IMR-90 (cell line): ENCODE measurements at regions not wholly inside any gene's neighbourhood (a gene's known extent, or its start where the extent isn't known, plus 50 kb on each side); places are given as distances from the start of the nearest gene placed in this dataset.

ENCODE experiments used
- ATAC-seq: fragments of 200-7000 bp; cut with Tn5 transposase; 2 replicates; pipeline ENCODE4 v1.9.1; 2020; ENCODE audit warnings: low read depth, mild to moderate bottlenecking, moderate library complexity
- BruUV-seq: library from RNA; stranded (reverse); fragments of 400-500 nt; replicated peaks from 2 replicates; lab custom pipeline; 2021; lab: Mats Ljungman, UMichigan
- CTCF ChIA-PET: fragments of 300-600 bp; formaldehyde crosslinking; extraction: SDS; loops from one replicate; lab custom pipeline; 2021; ENCODE audit warnings: antibody characterized with exemption; lab: Yijun Ruan, JAX
- POLR2A ChIA-PET: fragments of 300-600 bp; sonication (Branson Sonifier 250); formaldehyde crosslinking; loops from one replicate; lab custom pipeline; 2022; ENCODE audit warnings: antibody characterized with exemption; ENCODE audit not compliant: unreplicated experiment; lab: Charles Lee
- DNase-seq: peaks from one replicate; pipeline ENCODE4 v3.0.0; 2013
- H2AFZ ChIP-seq: replicated peaks from 2 replicates; pipeline ENCODE3; 2013; ENCODE audit warnings: low read length, mild to moderate bottlenecking; ENCODE audit not compliant: poor library complexity
- H2AK5ac ChIP-seq: 2 replicates; pipeline ENCODE4 v1.6.1; 2013; ENCODE audit warnings: low read depth, low read length, inconsistent platforms
- H2AK9ac ChIP-seq: replicated peaks from 2 replicates; pipeline ENCODE3; 2013; ENCODE audit warnings: mild to moderate bottlenecking, low read depth, low read length, moderate library complexity; ENCODE audit not compliant: poor library complexity
- H2BK120ac ChIP-seq: 2 replicates; pipeline ENCODE4 v1.6.1; 2013; ENCODE audit warnings: low read depth, low read length, inconsistent platforms
- H2BK15ac ChIP-seq: 3 replicates; pipeline ENCODE4 v1.6.1; 2013; ENCODE audit warnings: low read depth, low read length, inconsistent platforms
- H2BK20ac ChIP-seq: 2 replicates; pipeline ENCODE4 v1.6.1; 2013; ENCODE audit warnings: low read depth, mild to moderate bottlenecking, inconsistent platforms, low read length, moderate library complexity
- H2BK5ac ChIP-seq: 2 replicates; pipeline ENCODE4 v1.6.1; 2013; ENCODE audit warnings: mild to moderate bottlenecking, low read depth, low read length, inconsistent platforms; ENCODE audit not compliant: poor library complexity, severe bottlenecking
- H3K14ac ChIP-seq: replicated peaks from 2 replicates; pipeline ENCODE4 v1.6.1; 2013; ENCODE audit warnings: low read depth, low read length, inconsistent platforms
- H3K18ac ChIP-seq: 2 replicates; pipeline ENCODE4 v1.6.1; 2013; ENCODE audit warnings: low read depth, low read length, control low read depth
- H3K23ac ChIP-seq: 2 replicates; pipeline ENCODE4 v1.6.1; 2013; ENCODE audit warnings: low read depth, low read length, inconsistent platforms
- H3K27ac ChIP-seq: 2 replicates; pipeline ENCODE4 v1.5.1; 2013; ENCODE audit warnings: mild to moderate bottlenecking, control low read depth, low read length; ENCODE audit not compliant: insufficient read depth
- H3K27me3 ChIP-seq: 2 replicates; pipeline ENCODE4 v1.6.1; 2013; ENCODE audit warnings: low read length; ENCODE audit not compliant: control insufficient read depth, insufficient read depth
- H3K36me3 ChIP-seq: 2 replicates; pipeline ENCODE4 v1.6.1; 2013; ENCODE audit warnings: low read length, mixed read lengths; ENCODE audit not compliant: control insufficient read depth, insufficient read depth
- H3K4ac ChIP-seq: 2 replicates; pipeline ENCODE4 v1.6.1; 2013; ENCODE audit warnings: low read depth, low read length, inconsistent platforms
- H3K4me1 ChIP-seq: 2 replicates; pipeline ENCODE4 v1.6.1; 2013; ENCODE audit warnings: low read length, mixed read lengths; ENCODE audit not compliant: control insufficient read depth, insufficient read depth
- H3K4me2 ChIP-seq: 2 replicates; pipeline ENCODE4 v1.6.1; 2013; ENCODE audit warnings: low read depth, mild to moderate bottlenecking, control low read depth, low read length, moderate library complexity
- H3K4me3 ChIP-seq: 2 replicates; pipeline ENCODE4 v1.5.1; 2013; ENCODE audit warnings: low read depth, mild to moderate bottlenecking, control low read depth, low read length, moderate library complexity; ENCODE audit not compliant: insufficient read depth
- H3K56ac ChIP-seq: 2 replicates; pipeline ENCODE4 v1.6.1; 2013; ENCODE audit warnings: low read length, inconsistent platforms; ENCODE audit not compliant: insufficient read depth; ENCODE audit errors: extremely low read depth
- H3K79me1 ChIP-seq, 2 experiments: 2 replicates each; pipeline ENCODE4 v1.6.1; 2013; ENCODE audit warnings: low read length in 2 of 2, inconsistent platforms in 1 of 2, low read depth in 1 of 2
- H3K9ac ChIP-seq: 2 replicates; pipeline ENCODE4 v1.6.1; 2013; ENCODE audit warnings: low read depth, low read length, control low read depth
- H3K9me1 ChIP-seq: 2 replicates; pipeline ENCODE4 v1.6.1; 2013; ENCODE audit warnings: low read length, inconsistent platforms; ENCODE audit not compliant: insufficient read depth
- H3K9me3 ChIP-seq: 2 replicates; pipeline ENCODE4 v1.6.1; 2013; ENCODE audit warnings: low read length; ENCODE audit not compliant: control insufficient read depth, insufficient read depth
- H4K20me1 ChIP-seq: 2 replicates; pipeline ENCODE4 v1.6.1; 2013; ENCODE audit warnings: low read length, inconsistent platforms; ENCODE audit not compliant: insufficient read depth
- H4K5ac ChIP-seq: 2 replicates; pipeline ENCODE4 v1.6.1; 2013; ENCODE audit warnings: mild to moderate bottlenecking, low read depth, low read length, control low read depth
- H4K8ac ChIP-seq, 2 experiments: 2 replicates each; pipeline ENCODE4 v1.6.1; 2013; ENCODE audit warnings: low read depth in 2 of 2, low read length in 2 of 2, control low read depth in 1 of 2, inconsistent platforms in 1 of 2
- H4K91ac ChIP-seq: 2 replicates; pipeline ENCODE4 v1.6.1; 2013; ENCODE audit warnings: low read depth, low read length, inconsistent platforms; ENCODE audit not compliant: insufficient read depth
- BHLHE40 ChIP-seq: fragments of 150-350 bp; IDR thresholded peaks from 2 replicates; pipeline ENCODE4 v1.6.1; 2016; ENCODE audit warnings: mild to moderate bottlenecking, low read depth, low read length
- CEBPB ChIP-seq: IDR thresholded peaks from 2 replicates; pipeline ENCODE4 v1.6.1; 2012; ENCODE audit warnings: low read depth, low read length, improper control_type of control experiment
- CHD1 ChIP-seq: IDR thresholded peaks from 2 replicates; pipeline ENCODE4 v1.6.1; 2012; ENCODE audit warnings: low read depth, low read length, improper control_type of control experiment
- FOS ChIP-seq: fragments of 150-350 bp; IDR thresholded peaks from 2 replicates; pipeline ENCODE4 v1.6.1; 2016; ENCODE audit warnings: low read depth, low read length
- MAFK ChIP-seq: IDR thresholded peaks from 2 replicates; pipeline ENCODE4 v1.6.1; 2012; ENCODE audit warnings: low read depth, low read length, improper control_type of control experiment
- MAZ ChIP-seq: IDR thresholded peaks from 2 replicates; pipeline ENCODE4 v1.6.1; 2012; ENCODE audit warnings: low read depth, mild to moderate bottlenecking, low read length, improper control_type of control experiment, moderate library complexity, borderline replicate concordance
- MXI1 ChIP-seq: IDR thresholded peaks from 2 replicates; pipeline ENCODE4 v1.6.1; 2012; ENCODE audit warnings: low read depth, mild to moderate bottlenecking, low read length, moderate library complexity, borderline replicate concordance
- NFE2L2 ChIP-seq: fragments of 150-350 bp; IDR thresholded peaks from 2 replicates; pipeline ENCODE4 v1.6.1; 2016; ENCODE audit warnings: low read depth, mild to moderate bottlenecking, low read length
- POLR2A ChIP-seq: IDR thresholded peaks from 2 replicates; pipeline ENCODE4 v1.6.1; 2012; ENCODE audit warnings: mild to moderate bottlenecking, low read depth, low read length
- RAD21 ChIP-seq: IDR thresholded peaks from 2 replicates; pipeline ENCODE4 v1.6.1; 2012; ENCODE audit warnings: low read length, improper control_type of control experiment
- RCOR1 ChIP-seq: IDR thresholded peaks from 2 replicates; pipeline ENCODE4 v1.6.1; 2012; ENCODE audit warnings: mild to moderate bottlenecking, low read length, improper control_type of control experiment; ENCODE audit not compliant: insufficient replicate concordance
- RFX5 ChIP-seq: IDR thresholded peaks from 2 replicates; pipeline ENCODE4 v1.8.0; 2012; ENCODE audit warnings: low read depth, mild to moderate bottlenecking, low read length, moderate library complexity
- SMC3 ChIP-seq: fragments of 150-350 bp; IDR thresholded peaks from 2 replicates; pipeline ENCODE4 v1.6.1; 2016; ENCODE audit warnings: low read depth, mild to moderate bottlenecking, antibody characterized with exemption, low read length, moderate library complexity
- WGBS, 2 experiments: methylation state at CpG; one replicate each; pipeline versions ENCODE4 v1.1.5 to v1.1.7; 2013; ENCODE audit warnings: missing lambda C conversion rate in 2 of 2; ENCODE audit not compliant: insufficient read length in 1 of 2; ENCODE audit errors: extremely low coverage in 2 of 2; 5-methylcytosine and 5-hydroxymethylcytosine counted together
- dilution Hi-C: fragments of 300-500 bp; cut with HindIII; formaldehyde crosslinking; loops from one replicate; pipeline ENCODE4 v1.14.3; 2018; ENCODE audit warnings: low sequenced_read_pairs; ENCODE audit not compliant: unreplicated experiment
- in situ Hi-C: fragments of 300-500 bp; cut with MboI; formaldehyde crosslinking; loops from 3 replicates; pipeline ENCODE4 v1.14.3; 2019; ENCODE audit warnings: low sequenced_read_pairs, inconsistent platforms, mixed read lengths
- intact Hi-C: fragments of 100-400 bp; cut with micrococcal nuclease; formaldehyde crosslinking; loops from 2 replicates; pipeline ENCODE4 v1.10.0; 2022
- TF ChIP-seq, protein P1 (sequence below): conservative IDR thresholded peaks from 2 replicates; pipeline ENCODE4 v1.5.1; 2012; ENCODE audit warnings: mild to moderate bottlenecking, low read depth, low read length, improper control_type of control experiment
- TF ChIP-seq, protein P2 (sequence below): fragments of 150-350 bp; IDR thresholded peaks from 2 replicates; pipeline ENCODE4 v1.6.1; 2017; ENCODE audit warnings: mild to moderate bottlenecking, antibody characterized with exemption, low read length, low read depth
- TF ChIP-seq, protein P3 (sequence below): fragments of 150-350 bp; IDR thresholded peaks from 2 replicates; pipeline ENCODE4 v1.6.1; 2016; ENCODE audit warnings: low read depth, mild to moderate bottlenecking, low read length, moderate library complexity, borderline replicate concordance

DNA sequence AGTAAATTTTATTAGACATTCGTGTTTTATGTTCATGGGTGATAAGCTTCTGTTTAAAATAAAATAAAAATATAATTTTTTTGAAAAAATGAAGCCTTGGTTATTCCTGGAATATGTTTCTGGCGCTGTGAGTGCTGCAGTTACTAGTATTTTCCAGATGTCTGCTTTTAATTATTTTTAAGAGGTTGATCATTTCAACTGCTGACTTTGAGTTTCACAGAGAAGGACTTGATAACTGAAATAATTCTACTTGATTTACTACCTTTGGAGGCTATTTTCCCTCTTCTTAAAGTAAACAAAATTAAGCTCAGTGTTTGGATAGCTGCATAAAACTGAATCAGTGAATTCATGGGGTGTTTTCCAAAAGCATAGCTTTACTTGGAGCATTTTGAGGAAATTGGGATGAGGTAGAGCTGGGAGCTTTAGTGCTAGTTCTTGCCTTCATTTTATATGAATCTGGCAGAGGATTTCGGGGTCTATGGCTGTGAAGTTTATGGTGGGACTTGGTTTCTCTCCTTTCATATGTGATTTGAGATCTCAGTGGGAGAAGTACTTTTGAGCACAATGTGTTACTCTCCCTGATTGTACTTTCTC is 666.5 kb downstream of the DCDC2C start:
- no TSS peak for BruUV-seq

More for the DNA sequence above, 666.5 kb downstream of the DCDC2C start:
- WGBS, 2 experiments, result no CpG with 5 or more reads among the region's 3 CpGs
- no peak overlapping the region for H3K18ac ChIP-seq
- H4K20me1 ChIP-seq, result no peaks in the 10 kb centered on the region
- H3K9me3 ChIP-seq, result peaks cover 14% of the 10 kb centered on the region
- no peak overlapping the region for H3K9ac ChIP-seq
- no peak overlapping the region for H4K8ac ChIP-seq
- in situ Hi-C loops (no loop called here), intact Hi-C loops (no loop called here), dilution Hi-C loops (no loop called here)
- no peaks in the 10 kb centered on the region for H3K36me3 ChIP-seq
- no peak overlapping the region for H2AK5ac ChIP-seq
- no peak overlapping the region for H4K91ac ChIP-seq
- ChIA-PET CTCF (no interaction called here), POLR2A (no interaction called here)
- H2AK9ac ChIP-seq, result no peak overlapping the region
- H3K14ac ChIP-seq, result no peak overlapping the region
- no peak overlapping the region for H3K4me3 ChIP-seq
- DNase-seq, result no peak
- no peak overlapping the region for H3K27ac ChIP-seq
- H3K79me1 ChIP-seq, result no peaks in the 10 kb centered on the region
- no peak overlapping the region for H2AFZ ChIP-seq
- no peak for TF ChIP-seq RCOR1
- no peak for TF ChIP-seq RAD21
- no peak for TF ChIP-seq MAZ
- TF ChIP-seq, protein P1, sequence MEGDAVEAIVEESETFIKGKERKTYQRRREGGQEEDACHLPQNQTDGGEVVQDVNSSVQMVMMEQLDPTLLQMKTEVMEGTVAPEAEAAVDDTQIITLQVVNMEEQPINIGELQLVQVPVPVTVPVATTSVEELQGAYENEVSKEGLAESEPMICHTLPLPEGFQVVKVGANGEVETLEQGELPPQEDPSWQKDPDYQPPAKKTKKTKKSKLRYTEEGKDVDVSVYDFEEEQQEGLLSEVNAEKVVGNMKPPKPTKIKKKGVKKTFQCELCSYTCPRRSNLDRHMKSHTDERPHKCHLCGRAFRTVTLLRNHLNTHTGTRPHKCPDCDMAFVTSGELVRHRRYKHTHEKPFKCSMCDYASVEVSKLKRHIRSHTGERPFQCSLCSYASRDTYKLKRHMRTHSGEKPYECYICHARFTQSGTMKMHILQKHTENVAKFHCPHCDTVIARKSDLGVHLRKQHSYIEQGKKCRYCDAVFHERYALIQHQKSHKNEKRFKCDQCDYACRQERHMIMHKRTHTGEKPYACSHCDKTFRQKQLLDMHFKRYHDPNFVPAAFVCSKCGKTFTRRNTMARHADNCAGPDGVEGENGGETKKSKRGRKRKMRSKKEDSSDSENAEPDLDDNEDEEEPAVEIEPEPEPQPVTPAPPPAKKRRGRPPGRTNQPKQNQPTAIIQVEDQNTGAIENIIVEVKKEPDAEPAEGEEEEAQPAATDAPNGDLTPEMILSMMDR, result no peak
- no peak for TF ChIP-seq NFE2L2
- no peak for TF ChIP-seq MAFK
- no peak for TF ChIP-seq RFX5
- no peak for TF ChIP-seq CEBPB
- TF ChIP-seq SMC3, result no peak
- TF ChIP-seq, protein P2, sequence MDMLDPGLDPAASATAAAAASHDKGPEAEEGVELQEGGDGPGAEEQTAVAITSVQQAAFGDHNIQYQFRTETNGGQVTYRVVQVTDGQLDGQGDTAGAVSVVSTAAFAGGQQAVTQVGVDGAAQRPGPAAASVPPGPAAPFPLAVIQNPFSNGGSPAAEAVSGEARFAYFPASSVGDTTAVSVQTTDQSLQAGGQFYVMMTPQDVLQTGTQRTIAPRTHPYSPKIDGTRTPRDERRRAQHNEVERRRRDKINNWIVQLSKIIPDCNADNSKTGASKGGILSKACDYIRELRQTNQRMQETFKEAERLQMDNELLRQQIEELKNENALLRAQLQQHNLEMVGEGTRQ, result no peak
- no peak for TF ChIP-seq POLR2A
- TF ChIP-seq BHLHE40, result no peak
- TF ChIP-seq, protein P3, sequence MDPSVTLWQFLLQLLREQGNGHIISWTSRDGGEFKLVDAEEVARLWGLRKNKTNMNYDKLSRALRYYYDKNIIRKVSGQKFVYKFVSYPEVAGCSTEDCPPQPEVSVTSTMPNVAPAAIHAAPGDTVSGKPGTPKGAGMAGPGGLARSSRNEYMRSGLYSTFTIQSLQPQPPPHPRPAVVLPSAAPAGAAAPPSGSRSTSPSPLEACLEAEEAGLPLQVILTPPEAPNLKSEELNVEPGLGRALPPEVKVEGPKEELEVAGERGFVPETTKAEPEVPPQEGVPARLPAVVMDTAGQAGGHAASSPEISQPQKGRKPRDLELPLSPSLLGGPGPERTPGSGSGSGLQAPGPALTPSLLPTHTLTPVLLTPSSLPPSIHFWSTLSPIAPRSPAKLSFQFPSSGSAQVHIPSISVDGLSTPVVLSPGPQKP, result no peak
- no peak for TF ChIP-seq FOS
- no peak for TF ChIP-seq CHD1
- TF ChIP-seq MXI1, result no peak
- ATAC-seq, result no peak
- H3K4me2 ChIP-seq, result no peak overlapping the region
- H3K4ac ChIP-seq, result no peak overlapping the region
- H2BK20ac ChIP-seq, result no peak overlapping the region
- no peak overlapping the region for H3K56ac ChIP-seq
- no peak overlapping the region for H3K23ac ChIP-seq
- H2BK120ac ChIP-seq, result no peak overlapping the region
- no peak overlapping the region for H2BK15ac ChIP-seq
- no peaks in the 10 kb centered on the region for H3K27me3 ChIP-seq
- H3K4me1 ChIP-seq, result no peaks in the 10 kb centered on the region
- H2BK5ac ChIP-seq, result no peak overlapping the region
- H3K9me1 ChIP-seq, result no peaks in the 10 kb centered on the region
- H4K5ac ChIP-seq, result no peak overlapping the region
